SK-N-SH treated with all-trans-retinoic acid at 6 μM for 48 hours (cell line): ENCODE measurements at regions not wholly inside any gene's neighbourhood (a gene's known extent, or its start where the extent isn't known, plus 50 kb on each side); places are given as distances from the start of the nearest gene placed in this dataset.
"Not testable (repeated sequence)": the region's sequence is repeated elsewhere in the genome, so short reads cannot be mapped to it uniquely, and the experiment has no call there.

ENCODE experiments used
- ATAC-seq: fragments of 200-7000 bp; cut with Tn5 transposase; 3 replicates; pipeline ENCODE4 v1.9.1; 2020; ENCODE audit warnings: mild to moderate bottlenecking, moderate library complexity
- CSDC2 ChIP-seq: fragments of 250-450 bp; sonication (Bioruptor Pico); IDR thresholded peaks from 2 replicates; pipeline ENCODE4 v1.5.0; 2020; ENCODE audit warnings: mild to moderate bottlenecking, moderate library complexity
- ESRRG ChIP-seq: fragments of 250-450 bp; sonication (Bioruptor Pico); IDR thresholded peaks from 2 replicates; pipeline ENCODE4 v1.6.1; 2021; ENCODE audit warnings: mild to moderate bottlenecking
- ISL1 ChIP-seq: fragments of 250-450 bp; sonication (Bioruptor Pico); IDR thresholded peaks from 2 replicates; pipeline ENCODE4 v2.1.2; 2022; ENCODE audit warnings: mild to moderate bottlenecking, moderate library complexity
- OSR1 ChIP-seq: fragments of 250-450 bp; sonication (Bioruptor Pico); IDR thresholded peaks from 2 replicates; pipeline ENCODE4 v1.8.0; 2022; ENCODE audit warnings: moderate library complexity, mild to moderate bottlenecking, inconsistent platforms
- PPARA ChIP-seq: fragments of 250-450 bp; sonication (Bioruptor Pico); IDR thresholded peaks from 2 replicates; pipeline ENCODE4 v1.5.0; 2020; ENCODE audit warnings: mild to moderate bottlenecking, borderline replicate concordance
- RARB ChIP-seq: fragments of 250-450 bp; sonication (Bioruptor Pico); IDR thresholded peaks from 2 replicates; pipeline ENCODE4 v1.8.0; 2021; ENCODE audit warnings: mild to moderate bottlenecking, moderate library complexity
- SNAI2 ChIP-seq: fragments of 250-450 bp; sonication (Bioruptor Pico); IDR thresholded peaks from 2 replicates; pipeline ENCODE4 v1.5.0; 2020; ENCODE audit warnings: mild to moderate bottlenecking, moderate library complexity
- TOX ChIP-seq: fragments of 250-450 bp; sonication (Bioruptor Pico); IDR thresholded peaks from 2 replicates; pipeline ENCODE4 v1.8.0; 2021; ENCODE audit warnings: mild to moderate bottlenecking, moderate library complexity, borderline replicate concordance
- ZC3H10 ChIP-seq: fragments of 250-450 bp; sonication (Bioruptor Pico); IDR thresholded peaks from 2 replicates; pipeline ENCODE4 v1.5.1; 2021; ENCODE audit warnings: mild to moderate bottlenecking, moderate library complexity
- ZFP3 ChIP-seq: fragments of 250-450 bp; sonication (Bioruptor Pico); IDR thresholded peaks from 2 replicates; pipeline ENCODE4 v1.5.0; 2020; ENCODE audit warnings: mild to moderate bottlenecking, moderate library complexity
- ZFP30 ChIP-seq: fragments of 450-650 bp; formaldehyde crosslinking; IDR thresholded peaks from 2 replicates; pipeline ENCODE4 v1.5.0; 2022; ENCODE audit warnings: mild to moderate bottlenecking, moderate library complexity
- ZNF565 ChIP-seq: fragments of 450-650 bp; formaldehyde crosslinking; conservative IDR thresholded peaks from 2 replicates; pipeline ENCODE4 v1.5.0; 2020; ENCODE audit warnings: low read depth, mild to moderate bottlenecking, moderate library complexity
- ZNF70 ChIP-seq: fragments of 450-650 bp; formaldehyde crosslinking; IDR thresholded peaks from 2 replicates; pipeline ENCODE4 v1.5.0; 2020; ENCODE audit warnings: mild to moderate bottlenecking, moderate library complexity
- ZNF8 ChIP-seq: fragments of 450-650 bp; formaldehyde crosslinking; IDR thresholded peaks from 2 replicates; pipeline ENCODE4 v1.5.0; 2020; ENCODE audit warnings: mild to moderate bottlenecking, moderate library complexity
- TF ChIP-seq, protein P1 (sequence below): fragments of 250-450 bp; sonication (Bioruptor Pico); IDR thresholded peaks from 2 replicates; pipeline ENCODE4 v1.5.1; 2021; ENCODE audit warnings: mild to moderate bottlenecking, moderate library complexity
- TF ChIP-seq, protein P2 (sequence below): fragments of 250-450 bp; sonication (Bioruptor Pico); IDR thresholded peaks from 2 replicates; pipeline ENCODE4 v1.8.0; 2021; ENCODE audit warnings: low read depth, mild to moderate bottlenecking, moderate library complexity, borderline replicate concordance
- TF ChIP-seq, protein P3 (sequence below): fragments of 250-450 bp; sonication (Bioruptor Pico); IDR thresholded peaks from 2 replicates; pipeline ENCODE4 v1.8.0; 2020; ENCODE audit warnings: mild to moderate bottlenecking, moderate library complexity, borderline replicate concordance
- TF ChIP-seq, protein P4 (sequence below): fragments of 250-450 bp; sonication (Bioruptor Pico); IDR thresholded peaks from 2 replicates; pipeline ENCODE4 v1.5.1; 2020; ENCODE audit warnings: low read depth, mild to moderate bottlenecking, moderate library complexity

DNA sequence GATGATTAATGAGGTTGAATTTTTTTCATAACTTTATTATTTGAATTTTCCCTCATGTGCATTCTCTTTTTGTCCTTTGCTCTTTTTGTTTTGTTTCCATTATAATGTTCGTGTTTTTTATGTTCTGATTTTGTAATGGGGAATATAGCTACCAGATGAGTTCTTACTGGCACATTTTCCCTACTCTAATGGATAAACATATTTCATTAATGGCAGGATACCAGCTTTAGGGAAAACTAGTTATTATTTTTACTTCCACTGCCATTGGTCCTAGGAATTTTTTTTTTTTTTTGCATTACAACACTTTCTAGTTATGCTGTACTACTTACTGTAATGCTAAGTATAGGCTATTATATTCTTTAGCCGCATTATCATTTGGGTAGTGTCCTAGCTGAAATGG lies 286.3 kb downstream of the SPRY1 start:
- TF ChIP-seq, protein P1, sequence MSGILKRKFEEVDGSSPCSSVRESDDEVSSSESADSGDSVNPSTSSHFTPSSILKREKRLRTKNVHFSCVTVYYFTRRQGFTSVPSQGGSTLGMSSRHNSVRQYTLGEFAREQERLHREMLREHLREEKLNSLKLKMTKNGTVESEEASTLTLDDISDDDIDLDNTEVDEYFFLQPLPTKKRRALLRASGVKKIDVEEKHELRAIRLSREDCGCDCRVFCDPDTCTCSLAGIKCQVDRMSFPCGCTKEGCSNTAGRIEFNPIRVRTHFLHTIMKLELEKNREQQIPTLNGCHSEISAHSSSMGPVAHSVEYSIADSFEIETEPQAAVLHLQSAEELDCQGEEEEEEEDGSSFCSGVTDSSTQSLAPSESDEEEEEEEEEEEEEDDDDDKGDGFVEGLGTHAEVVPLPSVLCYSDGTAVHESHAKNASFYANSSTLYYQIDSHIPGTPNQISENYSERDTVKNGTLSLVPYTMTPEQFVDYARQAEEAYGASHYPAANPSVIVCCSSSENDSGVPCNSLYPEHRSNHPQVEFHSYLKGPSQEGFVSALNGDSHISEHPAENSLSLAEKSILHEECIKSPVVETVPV (CRISPR knock-in tag), result no peak
- TF ChIP-seq, protein P2, sequence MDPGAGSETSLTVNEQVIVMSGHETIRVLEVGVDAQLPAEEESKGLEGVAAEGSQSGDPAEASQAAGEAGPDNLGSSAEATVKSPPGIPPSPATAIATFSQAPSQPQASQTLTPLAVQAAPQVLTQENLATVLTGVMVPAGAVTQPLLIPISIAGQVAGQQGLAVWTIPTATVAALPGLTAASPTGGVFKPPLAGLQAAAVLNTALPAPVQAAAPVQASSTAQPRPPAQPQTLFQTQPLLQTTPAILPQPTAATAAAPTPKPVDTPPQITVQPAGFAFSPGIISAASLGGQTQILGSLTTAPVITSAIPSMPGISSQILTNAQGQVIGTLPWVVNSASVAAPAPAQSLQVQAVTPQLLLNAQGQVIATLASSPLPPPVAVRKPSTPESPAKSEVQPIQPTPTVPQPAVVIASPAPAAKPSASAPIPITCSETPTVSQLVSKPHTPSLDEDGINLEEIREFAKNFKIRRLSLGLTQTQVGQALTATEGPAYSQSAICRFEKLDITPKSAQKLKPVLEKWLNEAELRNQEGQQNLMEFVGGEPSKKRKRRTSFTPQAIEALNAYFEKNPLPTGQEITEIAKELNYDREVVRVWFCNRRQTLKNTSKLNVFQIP (CRISPR knock-in tag), result no peak
- TF ChIP-seq ZC3H10, result no peak
- TF ChIP-seq, all 23 proteins: peak for 0
- ATAC-seq, result no peak

DNA sequence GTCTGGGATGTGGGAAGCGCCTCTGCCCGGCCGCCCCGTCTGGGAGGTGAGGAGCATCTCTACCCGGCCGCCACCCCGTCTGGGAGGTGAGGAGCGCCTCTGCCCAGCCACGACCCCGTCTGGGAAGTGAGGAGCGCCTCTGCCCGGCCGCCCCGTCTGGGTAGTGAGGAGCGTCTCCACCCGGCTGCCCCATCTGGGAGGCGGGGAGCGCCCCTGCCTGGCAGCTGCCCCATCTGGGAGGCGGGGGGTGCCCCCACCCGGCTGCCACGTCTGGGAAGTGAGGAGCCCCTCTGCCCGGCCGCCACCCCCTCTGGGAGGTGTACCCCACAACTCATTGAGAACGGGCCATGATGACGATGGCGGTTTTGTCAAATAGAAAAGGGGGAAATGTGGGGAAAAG lies 288.3 kb downstream of the SPRY1 start:
- ATAC-seq, result not testable (repeated sequence)

DNA sequence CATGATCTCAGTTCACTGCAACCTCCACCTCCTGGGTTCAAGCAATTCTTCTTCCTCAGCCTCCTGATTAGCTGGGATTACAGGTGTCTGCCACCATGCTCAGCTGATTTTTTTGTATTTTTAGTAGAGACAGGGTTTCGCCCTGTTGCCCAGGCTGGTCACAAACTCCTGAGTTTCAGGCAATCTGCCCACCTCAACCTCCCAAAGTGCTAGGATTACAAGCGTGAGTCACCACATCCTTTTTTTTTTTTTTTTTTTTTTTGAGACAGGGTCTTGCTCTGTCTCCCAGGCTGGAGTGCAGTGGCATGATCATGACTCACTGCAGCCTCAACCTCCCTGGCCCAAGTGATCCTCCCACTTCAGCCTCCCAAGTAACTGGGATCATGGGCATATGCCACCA lies 298.9 kb downstream of the SPRY1 start:
- not testable (repeated sequence) for ATAC-seq

DNA sequence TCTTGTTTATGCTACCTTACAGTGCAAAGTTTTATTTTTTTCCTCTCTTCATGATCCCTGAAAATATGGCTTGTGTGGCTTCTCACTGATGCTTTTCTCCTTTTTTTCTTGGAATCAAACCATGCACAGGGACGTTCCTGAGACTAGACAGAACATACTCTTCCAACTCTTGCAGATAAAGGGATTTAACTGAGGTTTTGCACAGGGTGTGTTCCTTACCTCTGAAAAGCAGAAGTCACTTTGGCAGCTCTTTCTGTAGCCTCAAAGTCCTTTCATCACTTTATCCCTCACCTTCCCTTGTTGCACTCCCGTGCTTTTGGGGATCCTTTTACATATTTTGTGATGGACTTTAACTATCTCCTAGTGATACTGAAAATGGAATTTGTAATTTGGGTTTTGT lies 300.1 kb downstream of the SPRY1 start:
- no peak for TF ChIP-seq ZNF565
- no peak for TF ChIP-seq ISL1 (CRISPR knock-in tag)
- TF ChIP-seq, protein P3, sequence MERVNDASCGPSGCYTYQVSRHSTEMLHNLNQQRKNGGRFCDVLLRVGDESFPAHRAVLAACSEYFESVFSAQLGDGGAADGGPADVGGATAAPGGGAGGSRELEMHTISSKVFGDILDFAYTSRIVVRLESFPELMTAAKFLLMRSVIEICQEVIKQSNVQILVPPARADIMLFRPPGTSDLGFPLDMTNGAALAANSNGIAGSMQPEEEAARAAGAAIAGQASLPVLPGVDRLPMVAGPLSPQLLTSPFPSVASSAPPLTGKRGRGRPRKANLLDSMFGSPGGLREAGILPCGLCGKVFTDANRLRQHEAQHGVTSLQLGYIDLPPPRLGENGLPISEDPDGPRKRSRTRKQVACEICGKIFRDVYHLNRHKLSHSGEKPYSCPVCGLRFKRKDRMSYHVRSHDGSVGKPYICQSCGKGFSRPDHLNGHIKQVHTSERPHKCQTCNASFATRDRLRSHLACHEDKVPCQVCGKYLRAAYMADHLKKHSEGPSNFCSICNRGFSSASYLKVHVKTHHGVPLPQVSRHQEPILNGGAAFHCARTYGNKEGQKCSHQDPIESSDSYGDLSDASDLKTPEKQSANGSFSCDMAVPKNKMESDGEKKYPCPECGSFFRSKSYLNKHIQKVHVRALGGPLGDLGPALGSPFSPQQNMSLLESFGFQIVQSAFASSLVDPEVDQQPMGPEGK (CRISPR knock-in tag), result no peak
- TF ChIP-seq ZC3H10, result no peak
- TF ChIP-seq OSR1 (CRISPR knock-in tag), result no peak
- TF ChIP-seq, protein P4, sequence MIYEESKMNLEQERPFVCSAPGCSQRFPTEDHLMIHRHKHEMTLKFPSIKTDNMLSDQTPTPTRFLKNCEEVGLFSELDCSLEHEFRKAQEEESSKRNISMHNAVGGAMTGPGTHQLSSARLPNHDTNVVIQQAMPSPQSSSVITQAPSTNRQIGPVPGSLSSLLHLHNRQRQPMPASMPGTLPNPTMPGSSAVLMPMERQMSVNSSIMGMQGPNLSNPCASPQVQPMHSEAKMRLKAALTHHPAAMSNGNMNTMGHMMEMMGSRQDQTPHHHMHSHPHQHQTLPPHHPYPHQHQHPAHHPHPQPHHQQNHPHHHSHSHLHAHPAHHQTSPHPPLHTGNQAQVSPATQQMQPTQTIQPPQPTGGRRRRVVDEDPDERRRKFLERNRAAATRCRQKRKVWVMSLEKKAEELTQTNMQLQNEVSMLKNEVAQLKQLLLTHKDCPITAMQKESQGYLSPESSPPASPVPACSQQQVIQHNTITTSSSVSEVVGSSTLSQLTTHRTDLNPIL (CRISPR knock-in tag), result no peak
- TF ChIP-seq ESRRG (CRISPR knock-in tag), result no peak
- no peak for TF ChIP-seq ZFP30 (CRISPR knock-in tag)
- TF ChIP-seq, protein P1 (CRISPR knock-in tag), result no peak
- TF ChIP-seq TOX (CRISPR knock-in tag), result no peak
- no peak for TF ChIP-seq ZNF8 (CRISPR knock-in tag)
- no peak for TF ChIP-seq SNAI2 (CRISPR knock-in tag)
- TF ChIP-seq RARB, result no peak
- TF ChIP-seq CSDC2 (CRISPR knock-in tag), result no peak
- TF ChIP-seq PPARA (CRISPR knock-in tag), result no peak
- no peak for TF ChIP-seq ZFP3 (CRISPR knock-in tag)
- TF ChIP-seq ZNF70 (CRISPR knock-in tag), result no peak
- no peak for ATAC-seq

DNA sequence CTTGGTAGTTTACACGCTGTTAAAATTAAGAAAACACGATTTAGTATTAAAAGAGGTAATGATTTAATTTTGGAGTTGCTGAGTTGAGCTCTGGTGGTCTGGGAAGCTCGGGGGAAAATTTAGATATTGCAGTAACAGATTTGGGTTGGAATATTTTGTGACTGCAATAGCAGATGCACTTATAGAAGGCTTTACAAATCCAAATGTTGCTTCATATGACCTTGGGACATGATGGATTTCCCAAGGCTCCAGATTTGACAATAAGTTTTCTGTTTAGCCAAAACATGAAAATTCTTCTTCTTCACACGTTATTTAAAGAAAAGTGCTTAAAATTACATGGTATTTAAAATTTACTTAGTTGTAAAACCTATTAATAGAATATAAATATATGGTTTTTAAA lies 302.0 kb downstream of the SPRY1 start:
- ATAC-seq, result no peak
- TF ChIP-seq ZFP30 (CRISPR knock-in tag), result no peak
- no peak for TF ChIP-seq ZC3H10
- TF ChIP-seq SNAI2 (CRISPR knock-in tag), result no peak
- TF ChIP-seq, protein P1 (CRISPR knock-in tag), result no peak
- TF ChIP-seq, protein P3 (CRISPR knock-in tag), result no peak
- TF ChIP-seq ZNF8 (CRISPR knock-in tag), result no peak
